ENCODE measurements at regions not wholly inside any gene's neighbourhood (a gene's known extent, or its start where the extent isn't known, plus 50 kb on each side); places are given as distances from the start of the nearest gene placed in this dataset.

DNA sequence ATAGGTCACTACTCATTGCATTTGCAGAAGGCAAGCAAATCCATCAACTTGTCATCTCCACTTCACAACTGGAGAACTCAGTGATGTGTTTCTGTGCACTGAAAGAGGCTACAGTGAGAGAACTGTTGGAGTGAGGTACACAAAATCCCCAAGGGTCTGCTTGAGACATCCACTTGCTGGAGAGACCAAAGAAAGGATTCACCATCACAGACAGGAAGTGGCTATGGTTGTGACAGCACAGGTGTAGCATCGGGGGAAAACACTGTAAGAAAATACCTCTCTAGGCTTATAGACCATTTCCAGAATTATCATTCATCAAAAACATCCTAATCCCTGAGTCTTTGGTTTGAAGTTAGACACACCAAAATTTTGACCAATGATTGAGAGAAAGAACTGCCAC is 201.3 kb upstream of the OR4E1 start:
- TF ChIP-seq PAX5 (IDR thresholded peaks at IDR 0.05; ENCODE audit: insufficient read depth, low read length, severe bottlenecking) (no peak), POLR2A (IDR thresholded peaks at IDR 0.05; ENCODE audit: low read depth, low read length) (no peak), POU2F2 (IDR thresholded peaks at IDR 0.05; ENCODE audit: low read depth, low read length) (no peak), TAF1 (IDR thresholded peaks at IDR 0.05; ENCODE audit: low read depth, low read length) (no peak)
